ENCODE measurements at regions not wholly inside any gene's neighbourhood (a gene's known extent, or its start where the extent isn't known, plus 50 kb on each side); places are given as distances from the start of the nearest gene placed in this dataset.

GRCh38 chr2:185567940-185568339 lies 170.7 kb upstream of the FSIP2 start:
- TF ChIP-seq POLR2A (IDR thresholded peaks at IDR 0.05) (no peak), CTCF (IDR thresholded peaks at IDR 0.05) (no peak)
